ENCODE measurements at regions not wholly inside any gene's neighbourhood (a gene's known extent, or its start where the extent isn't known, plus 50 kb on each side); places are given as distances from the start of the nearest gene placed in this dataset.

DNA sequence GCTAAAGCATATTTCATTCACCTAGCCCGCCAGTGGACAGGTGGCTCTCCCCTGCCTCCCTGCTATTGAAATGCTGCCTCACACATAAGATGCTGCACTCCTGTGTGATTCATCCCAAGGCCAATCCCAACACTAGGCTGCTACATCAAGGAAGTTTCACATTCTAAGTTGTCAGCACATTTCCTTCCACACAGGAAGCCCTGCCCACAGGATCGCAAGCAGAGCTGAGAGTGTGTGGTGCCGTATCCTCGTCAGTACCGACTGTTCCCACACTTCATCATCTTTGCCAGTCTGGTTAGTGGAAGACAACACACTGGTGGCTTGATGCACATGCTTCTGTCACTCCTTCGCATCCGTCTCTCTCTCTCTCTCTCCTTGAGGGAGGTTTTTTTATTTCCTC is 194.3 kb upstream of the PPP2R2D start:
- no peak for DNase-seq (ENCODE audit: low read depth, low spot score)
- Histone ChIP-seq H3K4me3 (replicated peaks in 1 of 3; ENCODE audit: insufficient read depth in 1 of 3, low read depth in 1 of 3, low read length in 3 of 3) (no peak overlapping the region), H3K4me1 (ENCODE audit: control insufficient read depth, extremely low read depth, insufficient read depth, low read length) (no peaks in the 10 kb centered on the region), H3K27ac (ENCODE audit: insufficient read depth, low read depth, low read length) (no peak overlapping the region), H3K4me2 (ENCODE audit: insufficient read depth, low read length) (no peak overlapping the region), H3K79me2 (ENCODE audit: control insufficient read depth, insufficient read depth, low read length) (no peaks in the 10 kb centered on the region), H3K9me1 (replicated peaks; ENCODE audit: control insufficient read depth, extremely low read depth, insufficient read depth, low read length) (no peaks in the 10 kb centered on the region), H4K20me1 (replicated peaks; ENCODE audit: control insufficient read depth, extremely low read depth, insufficient read depth, low read length) (no peaks in the 10 kb centered on the region), H3K36me3 (ENCODE audit: control insufficient read depth in 2 of 2, extremely low read depth in 1 of 2, insufficient read depth in 2 of 2, low read length in 2 of 2) (no peaks in the 10 kb centered on the region), H3K9me3 (replicated peaks; ENCODE audit: control insufficient read depth, insufficient read depth, low read length) (peaks cover 10% of the 10 kb centered on the region), H3K9ac (replicated peaks; ENCODE audit: extremely low read depth, insufficient read depth, low read length) (no peak overlapping the region), H3K27me3 (ENCODE audit: control insufficient read depth in 2 of 2, insufficient read depth in 2 of 2, low read length in 2 of 2) (no peaks in the 10 kb centered on the region), H2AFZ (ENCODE audit: low read depth, low read length) (no peak overlapping the region)
- POLR2A ChIA-PET, result no interaction called here
- TF ChIP-seq GATA2 (IDR thresholded peaks at IDR 0.05; ENCODE audit: insufficient read depth, insufficient read length, low read depth, low read length), result no peak
- no peak for TF ChIP-seq FOS (IDR thresholded peaks at IDR 0.05; ENCODE audit: borderline replicate concordance, insufficient read depth, low read length)
- no peak for TF ChIP-seq POLR2AphosphoS5 (IDR thresholded peaks at IDR 0.05; ENCODE audit: insufficient read depth, low read depth, low read length)
- TF ChIP-seq JUN (IDR thresholded peaks at IDR 0.05; ENCODE audit: borderline replicate concordance, insufficient read depth, insufficient read length, low read depth), result no peak
- TF ChIP-seq EZH2 (IDR thresholded peaks at IDR 0.05; ENCODE audit: borderline replicate concordance, low read depth, low read length, severe bottlenecking), result no peak
- TF ChIP-seq POLR2A (IDR thresholded peaks at IDR 0.05; ENCODE audit: low read depth, low read length), result no peak
- TF ChIP-seq MYC (IDR thresholded peaks at IDR 0.05; ENCODE audit: low read depth, low read length), result no peak
- TF ChIP-seq, protein P1, sequence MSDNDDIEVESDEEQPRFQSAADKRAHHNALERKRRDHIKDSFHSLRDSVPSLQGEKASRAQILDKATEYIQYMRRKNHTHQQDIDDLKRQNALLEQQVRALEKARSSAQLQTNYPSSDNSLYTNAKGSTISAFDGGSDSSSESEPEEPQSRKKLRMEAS (IDR thresholded peaks at IDR 0.05; ENCODE audit: insufficient read depth, insufficient read length), result no peak
- TF ChIP-seq, protein P2, sequence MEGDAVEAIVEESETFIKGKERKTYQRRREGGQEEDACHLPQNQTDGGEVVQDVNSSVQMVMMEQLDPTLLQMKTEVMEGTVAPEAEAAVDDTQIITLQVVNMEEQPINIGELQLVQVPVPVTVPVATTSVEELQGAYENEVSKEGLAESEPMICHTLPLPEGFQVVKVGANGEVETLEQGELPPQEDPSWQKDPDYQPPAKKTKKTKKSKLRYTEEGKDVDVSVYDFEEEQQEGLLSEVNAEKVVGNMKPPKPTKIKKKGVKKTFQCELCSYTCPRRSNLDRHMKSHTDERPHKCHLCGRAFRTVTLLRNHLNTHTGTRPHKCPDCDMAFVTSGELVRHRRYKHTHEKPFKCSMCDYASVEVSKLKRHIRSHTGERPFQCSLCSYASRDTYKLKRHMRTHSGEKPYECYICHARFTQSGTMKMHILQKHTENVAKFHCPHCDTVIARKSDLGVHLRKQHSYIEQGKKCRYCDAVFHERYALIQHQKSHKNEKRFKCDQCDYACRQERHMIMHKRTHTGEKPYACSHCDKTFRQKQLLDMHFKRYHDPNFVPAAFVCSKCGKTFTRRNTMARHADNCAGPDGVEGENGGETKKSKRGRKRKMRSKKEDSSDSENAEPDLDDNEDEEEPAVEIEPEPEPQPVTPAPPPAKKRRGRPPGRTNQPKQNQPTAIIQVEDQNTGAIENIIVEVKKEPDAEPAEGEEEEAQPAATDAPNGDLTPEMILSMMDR (IDR thresholded peaks at IDR 0.05; ENCODE audit: extremely low read depth in 1 of 2, insufficient read depth in 1 of 2, low read depth in 1 of 2, low read length in 2 of 2), result no peak
- dilution Hi-C loops (cut with MboI; ENCODE audit: extremely low pct_ligation_motif_present, low sequenced_read_pairs), result no loop called here
- CTCF ChIA-PET, result no interaction called here
- intact Hi-C loops (cut with micrococcal nuclease), result no loop called here
- BruUV-seq (replicated peaks), result no TSS peak
- no peak for FAIRE-seq
